HEK293T (cell line): ENCODE measurements at regions not wholly inside any gene's neighbourhood (a gene's known extent, or its start where the extent isn't known, plus 50 kb on each side); places are given as distances from the start of the nearest gene placed in this dataset.

ENCODE experiments used
- CTCF ChIA-PET: fragments of 350-600 bp; formaldehyde crosslinking; extraction: SDS; loops from one replicate; lab custom pipeline; 2021; ENCODE audit warnings: antibody characterized with exemption, inconsistent platforms; lab: Yijun Ruan, JAX
- POLR2A ChIA-PET: fragments of 350-600 bp; formaldehyde crosslinking; extraction: SDS; loops from one replicate; lab custom pipeline; 2020; ENCODE audit warnings: antibody characterized with exemption, inconsistent platforms; lab: Yijun Ruan, JAX
- DNase-seq: peaks from one replicate; pipeline ENCODE4 v3.0.0; 2012; ENCODE audit warnings: mixed read lengths; ENCODE audit errors: extremely low spot score
- ARNT ChIP-seq: fragments of 450-650 bp; IDR thresholded peaks from 2 replicates; pipeline ENCODE4 v1.6.1; 2017; ENCODE audit warnings: mild to moderate bottlenecking
- BHLHE40 ChIP-seq: fragments of 450-650 bp; IDR thresholded peaks from 2 replicates; pipeline ENCODE4 v1.6.1; 2016; ENCODE audit warnings: mild to moderate bottlenecking, moderate library complexity, borderline replicate concordance
- CTBP1 ChIP-seq: fragments of 450-650 bp; IDR thresholded peaks from 2 replicates; pipeline ENCODE4 v1.6.1; 2016; ENCODE audit warnings: borderline replicate concordance
- ELF4 ChIP-seq: fragments of 450-650 bp; IDR thresholded peaks from 2 replicates; pipeline ENCODE4 v1.6.1; 2017; ENCODE audit warnings: antibody characterized with exemption
- FOXA1 ChIP-seq: fragments of 450-650 bp; IDR thresholded peaks from 2 replicates; pipeline ENCODE4 v1.6.1; 2016; ENCODE audit warnings: mild to moderate bottlenecking
- FOXK2 ChIP-seq: fragments of 450-650 bp; IDR thresholded peaks from 2 replicates; pipeline ENCODE4 v1.6.1; 2016; ENCODE audit warnings: mild to moderate bottlenecking
- FOXM1 ChIP-seq: fragments of 450-650 bp; IDR thresholded peaks from 2 replicates; pipeline ENCODE4 v1.6.1; 2017; ENCODE audit warnings: mild to moderate bottlenecking, borderline replicate concordance
- HDGF ChIP-seq: fragments of 450-650 bp; IDR thresholded peaks from 2 replicates; pipeline ENCODE4 v1.6.1; 2017; ENCODE audit warnings: antibody characterized with exemption, borderline replicate concordance
- L3MBTL2 ChIP-seq: fragments of 450-650 bp; conservative IDR thresholded peaks from 2 replicates; pipeline ENCODE4 v1.6.1; 2016; ENCODE audit warnings: mild to moderate bottlenecking
- LEF1 ChIP-seq: fragments of 450-650 bp; IDR thresholded peaks from 2 replicates; pipeline ENCODE4 v1.6.1; 2017; ENCODE audit warnings: mild to moderate bottlenecking, borderline replicate concordance
- NFRKB ChIP-seq: fragments of 450-650 bp; IDR thresholded peaks from 2 replicates; pipeline ENCODE4 v1.6.1; 2016; ENCODE audit warnings: mild to moderate bottlenecking, moderate library complexity
- PKNOX1 ChIP-seq: fragments of 450-650 bp; IDR thresholded peaks from 2 replicates; pipeline ENCODE4 v1.6.1; 2016
- SP1 ChIP-seq: fragments of 450-650 bp; IDR thresholded peaks from 2 replicates; pipeline ENCODE4 v1.6.1; 2017
- SUZ12 ChIP-seq: fragments of 450-650 bp; IDR thresholded peaks from 2 replicates; pipeline ENCODE4 v1.6.1; 2016; ENCODE audit warnings: mild to moderate bottlenecking
- TARDBP ChIP-seq: fragments of 450-650 bp; IDR thresholded peaks from 2 replicates; pipeline ENCODE4 v1.6.1; 2016
- ZNF384 ChIP-seq: fragments of 450-650 bp; IDR thresholded peaks from 2 replicates; pipeline ENCODE4 v1.6.1; 2016

GRCh38 chr7:68279827-68280400 lies 1283.3 kb downstream of the TYW1 start:
- DNase-seq = no peak
- ChIA-PET POLR2A (no interaction called here), CTCF (no interaction called here)
- no peak for TF ChIP-seq FOXA1

- ChIA-PET POLR2A (no interaction called here), CTCF (no interaction called here)
- no peak for DNase-seq
- TF ChIP-seq TARDBP = no peak
- no peak for TF ChIP-seq ZNF384
- no peak for TF ChIP-seq HDGF
- TF ChIP-seq FOXA1 = no peak
- no peak for TF ChIP-seq FOXK2
- no peak for TF ChIP-seq SP1
- no peak for TF ChIP-seq PKNOX1
- no peak for TF ChIP-seq ELF4
- no peak for TF ChIP-seq LEF1
- no peak for TF ChIP-seq ARNT
- no peak for TF ChIP-seq CTBP1
- TF ChIP-seq FOXM1 = no peak
- TF ChIP-seq BHLHE40 = no peak
- no peak for TF ChIP-seq NFRKB
- TF ChIP-seq SUZ12 = no peak
- no peak for TF ChIP-seq L3MBTL2
These were observed 1284.3 kb downstream of the TYW1 start for GRCh38 chr7:68280931-68281330.

- no peak for TF ChIP-seq ZNF384
- TF ChIP-seq SP1 = no peak
- TF ChIP-seq PKNOX1 = no peak
- ChIA-PET CTCF (no interaction called here), POLR2A (interaction anchor here (0.6 kb wide), 1 partner anchor 1776 kb away, joined by 3 read pairs; no protein-coding TSS in a partner anchor)
- no peak for DNase-seq
These were observed 1291.5 kb downstream of the TYW1 start for GRCh38 chr7:68288144-68288593.

GRCh38 chr7:68291710-68292109 lies 1295.1 kb downstream of the TYW1 start:
- TF ChIP-seq PKNOX1 = no peak
- no peak for TF ChIP-seq FOXK2
- TF ChIP-seq SUZ12 = no peak
- TF ChIP-seq FOXM1 = no peak
- TF ChIP-seq L3MBTL2 = no peak
- no peak for TF ChIP-seq NFRKB
- TF ChIP-seq ELF4 = no peak
- no peak for TF ChIP-seq BHLHE40
- TF ChIP-seq HDGF = no peak
- no peak for TF ChIP-seq TARDBP
- no peak for TF ChIP-seq CTBP1
- TF ChIP-seq LEF1 = no peak
- no peak for TF ChIP-seq ZNF384
- no peak for TF ChIP-seq ARNT
- TF ChIP-seq FOXA1 = no peak
- TF ChIP-seq SP1 = no peak
- no peak for DNase-seq
- POLR2A ChIA-PET = no interaction called here
- CTCF ChIA-PET = no interaction called here

- POLR2A ChIA-PET = no interaction called here
- no peak for TF ChIP-seq FOXA1
- no peak for TF ChIP-seq FOXM1
- TF ChIP-seq SUZ12 = no peak
- TF ChIP-seq TARDBP = no peak
- no peak for TF ChIP-seq BHLHE40
- TF ChIP-seq LEF1 = no peak
- no peak for TF ChIP-seq L3MBTL2
- TF ChIP-seq CTBP1 = no peak
- no peak for TF ChIP-seq ELF4
- TF ChIP-seq ZNF384 = no peak
- no peak for TF ChIP-seq NFRKB
- no peak for TF ChIP-seq SP1
- no peak for TF ChIP-seq ARNT
- TF ChIP-seq PKNOX1 = no peak
- no peak for TF ChIP-seq HDGF
- TF ChIP-seq FOXK2 = no peak
- DNase-seq = no peak
- CTCF ChIA-PET = no interaction called here
These were observed 1298.8 kb downstream of the TYW1 start for GRCh38 chr7:68295386-68295785.

- no peak for TF ChIP-seq CTBP1
- no peak for TF ChIP-seq ARNT
- no peak for TF ChIP-seq BHLHE40
- TF ChIP-seq ZNF384 = no peak
- no peak for TF ChIP-seq HDGF
- no peak for TF ChIP-seq PKNOX1
- TF ChIP-seq TARDBP = no peak
- TF ChIP-seq SP1 = no peak
- no peak for TF ChIP-seq ELF4
- TF ChIP-seq FOXA1 = no peak
- no peak for TF ChIP-seq LEF1
- TF ChIP-seq FOXK2 = no peak
- no peak for TF ChIP-seq NFRKB
- TF ChIP-seq FOXM1 = no peak
- no peak for TF ChIP-seq L3MBTL2
- TF ChIP-seq SUZ12 = no peak
- no peak for DNase-seq
- ChIA-PET POLR2A (no interaction called here), CTCF (no interaction called here)
These were observed 1293.7 kb upstream of the AUTS2 start for GRCh38 chr7:68304536-68304935.
